ENCODE measurements at regions not wholly inside any gene's neighbourhood (a gene's known extent, or its start where the extent isn't known, plus 50 kb on each side); places are given as distances from the start of the nearest gene placed in this dataset.

GRCh38 chr3:170741756-170742529 lies 128.1 kb downstream of the RPL22L1 start:
- TF ChIP-seq, protein P1, sequence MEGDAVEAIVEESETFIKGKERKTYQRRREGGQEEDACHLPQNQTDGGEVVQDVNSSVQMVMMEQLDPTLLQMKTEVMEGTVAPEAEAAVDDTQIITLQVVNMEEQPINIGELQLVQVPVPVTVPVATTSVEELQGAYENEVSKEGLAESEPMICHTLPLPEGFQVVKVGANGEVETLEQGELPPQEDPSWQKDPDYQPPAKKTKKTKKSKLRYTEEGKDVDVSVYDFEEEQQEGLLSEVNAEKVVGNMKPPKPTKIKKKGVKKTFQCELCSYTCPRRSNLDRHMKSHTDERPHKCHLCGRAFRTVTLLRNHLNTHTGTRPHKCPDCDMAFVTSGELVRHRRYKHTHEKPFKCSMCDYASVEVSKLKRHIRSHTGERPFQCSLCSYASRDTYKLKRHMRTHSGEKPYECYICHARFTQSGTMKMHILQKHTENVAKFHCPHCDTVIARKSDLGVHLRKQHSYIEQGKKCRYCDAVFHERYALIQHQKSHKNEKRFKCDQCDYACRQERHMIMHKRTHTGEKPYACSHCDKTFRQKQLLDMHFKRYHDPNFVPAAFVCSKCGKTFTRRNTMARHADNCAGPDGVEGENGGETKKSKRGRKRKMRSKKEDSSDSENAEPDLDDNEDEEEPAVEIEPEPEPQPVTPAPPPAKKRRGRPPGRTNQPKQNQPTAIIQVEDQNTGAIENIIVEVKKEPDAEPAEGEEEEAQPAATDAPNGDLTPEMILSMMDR (IDR thresholded peaks at IDR 0.05) = no peak
- Histone ChIP-seq H3K27me3 (no peaks in the 10 kb centered on the region), H3K4me1 (no peaks in the 10 kb centered on the region), H3K9me3 (no peaks in the 10 kb centered on the region), H3K36me3 (no peaks in the 10 kb centered on the region), H3K4me3 (no peak overlapping the region), H3K27ac (no peak overlapping the region)
- DNase-seq = no peak
- no peak for ATAC-seq
- intact Hi-C loops (cut with DNase I) = no loop called here

DNA sequence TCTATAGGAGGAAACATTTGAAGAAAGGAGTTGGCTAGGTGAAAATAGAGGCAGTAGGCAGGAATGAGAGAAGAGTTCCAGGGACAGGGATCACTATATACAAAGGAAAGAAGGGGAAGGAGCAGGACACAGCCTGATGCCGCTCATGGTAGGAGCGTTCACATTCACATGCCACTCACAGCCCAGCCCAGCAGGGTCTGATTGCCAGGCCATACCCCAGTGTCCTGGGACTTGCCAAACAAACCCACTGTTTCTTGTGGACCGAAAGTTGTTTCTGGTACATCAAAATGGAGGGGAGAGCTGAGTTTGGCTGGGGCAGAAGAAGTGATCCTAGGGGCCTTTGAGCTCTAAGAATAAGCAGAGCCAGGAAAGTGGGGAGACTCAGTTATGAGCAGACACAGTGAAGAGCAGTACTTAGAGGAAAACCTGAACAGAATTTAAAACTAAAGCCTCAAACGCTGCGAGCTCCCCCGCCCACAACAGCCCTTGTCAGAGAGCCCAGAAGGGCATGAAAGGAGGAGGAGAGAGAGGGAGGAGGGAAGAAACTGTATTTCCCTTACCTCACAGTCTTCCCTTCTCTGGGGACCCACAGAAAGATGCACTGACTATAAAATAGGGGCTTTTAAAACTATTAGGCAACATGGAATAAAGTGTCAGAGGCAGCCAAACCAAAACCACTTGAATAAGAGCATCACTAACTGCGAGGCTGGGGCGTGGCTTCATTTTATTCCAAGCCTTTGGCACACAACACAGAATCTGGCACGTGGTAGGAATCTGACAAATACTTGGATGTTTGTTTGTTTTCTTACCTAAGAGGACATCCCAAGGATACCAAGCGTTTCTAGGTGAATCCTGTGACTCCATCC lies 129.0 kb downstream of the RPL22L1 start:
- H3K4me3 ChIP-seq = no peak overlapping the region
- H3K27ac ChIP-seq = peak overlapping the region in 1 of 2 donors; percentile 39
- TF ChIP-seq, protein P1 (IDR thresholded peaks at IDR 0.05) = no peak
- ATAC-seq (peak; percentile 56), DNase-seq (no peak)
- intact Hi-C loops (cut with DNase I) = no loop called here
- no peaks in the 10 kb centered on the region for H3K27me3 ChIP-seq
- H3K9me3 ChIP-seq = no peaks in the 10 kb centered on the region
- H3K36me3 ChIP-seq = no peaks in the 10 kb centered on the region
- no peaks in the 10 kb centered on the region for H3K4me1 ChIP-seq

DNA sequence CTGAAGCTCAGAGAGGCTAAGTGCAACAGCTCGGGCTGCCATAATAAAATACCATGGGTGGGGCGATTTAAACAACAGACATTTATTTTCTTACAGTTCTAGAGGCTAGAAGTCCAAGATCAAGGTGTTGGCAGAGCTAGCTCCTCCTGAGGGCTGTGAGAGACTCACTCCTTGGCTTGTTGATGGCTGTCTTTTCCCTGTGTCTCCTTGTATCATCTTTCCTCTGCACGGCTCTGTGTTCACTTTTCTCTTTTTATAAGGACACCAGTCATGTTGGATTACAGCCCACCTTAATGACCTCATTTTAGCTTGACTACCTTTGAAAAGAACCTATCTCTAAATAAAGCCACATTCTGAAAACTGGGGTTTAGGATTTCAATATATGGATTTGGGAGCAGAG lies 129.7 kb downstream of the RPL22L1 start:
- H3K27ac ChIP-seq = peak overlapping the region in 1 of 2 donors; percentile 39
- no peaks in the 10 kb centered on the region for H3K9me3 ChIP-seq
- ATAC-seq (no peak), DNase-seq (no peak)
- no peaks in the 10 kb centered on the region for H3K4me1 ChIP-seq
- TF ChIP-seq, protein P1 (IDR thresholded peaks at IDR 0.05) = no peak
- no peaks in the 10 kb centered on the region for H3K36me3 ChIP-seq
- intact Hi-C loops (cut with DNase I) = no loop called here
- H3K27me3 ChIP-seq = no peaks in the 10 kb centered on the region
- H3K4me3 ChIP-seq = no peak overlapping the region

DNA sequence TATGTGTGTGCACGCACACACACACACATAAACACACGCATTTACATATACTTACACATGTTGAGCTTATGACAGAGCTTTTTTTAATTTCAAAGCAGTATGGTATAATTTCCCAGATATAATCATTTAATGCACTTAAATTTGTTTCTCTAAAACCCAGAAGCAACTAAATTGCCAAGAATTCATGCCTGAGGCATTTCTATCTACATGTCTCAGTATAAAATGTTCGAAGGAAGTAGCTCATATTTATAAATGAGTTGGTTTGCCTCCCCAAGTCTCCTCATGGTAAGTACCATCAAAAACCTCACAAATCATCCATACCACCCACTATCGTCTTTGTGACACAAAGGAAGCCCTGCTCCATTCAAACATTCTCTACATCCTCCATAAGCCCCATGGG lies 130.6 kb downstream of the RPL22L1 start:
- ATAC-seq (no peak), DNase-seq (no peak)
- TF ChIP-seq, protein P1 (IDR thresholded peaks at IDR 0.05) = no peak
- intact Hi-C loops (cut with DNase I) = no loop called here
- H3K9me3 ChIP-seq = no peaks in the 10 kb centered on the region
- H3K27me3 ChIP-seq = no peaks in the 10 kb centered on the region
- no peak overlapping the region for H3K4me3 ChIP-seq
- no peak overlapping the region for H3K27ac ChIP-seq
- no peaks in the 10 kb centered on the region for H3K36me3 ChIP-seq
- no peaks in the 10 kb centered on the region for H3K4me1 ChIP-seq

- no peak overlapping the region for H3K27ac ChIP-seq
- no peaks in the 10 kb centered on the region for H3K36me3 ChIP-seq
- no peak overlapping the region for H3K4me3 ChIP-seq
- H3K9me3 ChIP-seq = no peaks in the 10 kb centered on the region
- no peaks in the 10 kb centered on the region for H3K4me1 ChIP-seq
- intact Hi-C loops (cut with DNase I) = no loop called here
- TF ChIP-seq, protein P1 (IDR thresholded peaks at IDR 0.05) = no peak
- DNase-seq (no peak), ATAC-seq (no peak)
- H3K27me3 ChIP-seq = no peaks in the 10 kb centered on the region
Observed at GRCh38 chr3:170738766-170739165, 131.2 kb downstream of the RPL22L1 start.

Data from left lung (tissue), 4 donors.